ENCODE measurements at regions not wholly inside any gene's neighbourhood (a gene's known extent, or its start where the extent isn't known, plus 50 kb on each side); places are given as distances from the start of the nearest gene placed in this dataset.

DNA sequence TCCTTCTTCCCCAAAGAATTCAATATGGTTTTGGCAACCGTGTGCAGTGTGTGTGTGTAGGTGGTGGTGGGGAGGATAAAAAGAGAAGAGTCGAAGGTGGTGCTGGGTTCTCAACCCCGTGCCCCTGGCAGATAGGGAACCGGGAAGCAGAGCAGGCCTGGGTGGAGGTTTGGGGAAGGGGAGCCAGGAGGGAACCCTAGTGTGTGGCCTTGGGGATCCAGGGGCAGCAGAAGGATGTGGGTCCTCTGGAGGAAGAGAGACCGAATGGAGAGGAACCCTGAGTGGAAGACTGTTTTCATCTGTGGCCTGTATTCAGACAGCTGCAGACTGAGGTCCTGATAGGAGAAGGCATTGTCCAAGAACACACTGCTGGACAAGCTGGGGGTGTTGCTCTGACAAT, 73.3 kb upstream of the B3GAT1 start:
- Mint-ChIP-seq H3K36me3 (no peaks in the 10 kb centered on the region), H3K27me3 (peaks cover 4% of the 10 kb centered on the region), H3K4me1 (no peaks in the 10 kb centered on the region), H3K9me3 (no peaks in the 10 kb centered on the region), H3K27ac (no peak overlapping the region), H3K4me3 (no peak overlapping the region)

DNA sequence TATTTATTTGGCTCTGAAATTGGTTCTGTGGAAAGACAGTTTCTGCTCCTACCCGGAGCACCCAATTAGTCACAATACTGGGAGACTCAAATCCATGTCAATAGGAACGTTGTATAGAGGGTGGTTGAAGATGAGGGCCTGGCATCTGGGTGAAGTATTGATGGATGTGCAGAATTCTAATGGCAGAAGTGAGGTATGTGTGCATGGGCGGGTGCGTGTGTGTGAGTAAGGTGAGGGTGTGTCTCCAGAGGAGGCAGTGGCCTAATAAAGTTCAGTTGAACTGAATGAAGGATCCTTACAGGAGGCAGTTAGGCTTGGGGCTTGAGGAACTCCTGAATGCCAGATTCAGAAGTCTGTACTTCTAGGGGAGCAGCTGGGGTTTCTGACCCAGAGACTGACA, 71.8 kb upstream of the B3GAT1 start:
- H3K36me3 Mint-ChIP-seq: no peaks in the 10 kb centered on the region
- H3K9me3 Mint-ChIP-seq: no peaks in the 10 kb centered on the region
- peaks cover 5% of the 10 kb centered on the region for H3K27me3 Mint-ChIP-seq
- H3K4me3 Mint-ChIP-seq: no peak overlapping the region
- H3K27ac Mint-ChIP-seq: no peak overlapping the region
- no peaks in the 10 kb centered on the region for H3K4me1 Mint-ChIP-seq

DNA sequence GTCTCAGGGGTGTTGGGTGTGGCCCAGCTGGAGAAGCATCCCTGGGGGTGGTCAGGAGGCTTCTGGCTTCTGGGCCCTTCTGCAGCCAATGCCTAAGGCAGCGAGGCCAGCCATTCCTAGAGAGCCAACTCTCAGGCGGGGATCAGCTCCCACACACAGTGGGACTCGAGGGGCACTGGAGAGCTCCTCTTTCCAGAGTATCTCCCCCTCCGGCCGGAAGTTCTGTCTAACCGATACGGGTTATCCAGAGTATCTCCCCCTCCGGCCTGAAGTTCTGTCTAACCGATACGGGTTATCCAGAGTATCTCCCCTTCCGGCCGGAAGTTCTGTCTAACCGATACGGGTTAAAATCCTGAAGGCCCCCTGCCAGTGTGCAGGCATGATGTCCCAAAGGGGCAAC, 71.2 kb upstream of the B3GAT1 start:
- H3K4me3 Mint-ChIP-seq: no peak overlapping the region
- no peaks in the 10 kb centered on the region for H3K4me1 Mint-ChIP-seq
- H3K36me3 Mint-ChIP-seq: no peaks in the 10 kb centered on the region
- no peak overlapping the region for H3K27ac Mint-ChIP-seq
- H3K9me3 Mint-ChIP-seq: no peaks in the 10 kb centered on the region
- peaks cover 5% of the 10 kb centered on the region for H3K27me3 Mint-ChIP-seq

DNA sequence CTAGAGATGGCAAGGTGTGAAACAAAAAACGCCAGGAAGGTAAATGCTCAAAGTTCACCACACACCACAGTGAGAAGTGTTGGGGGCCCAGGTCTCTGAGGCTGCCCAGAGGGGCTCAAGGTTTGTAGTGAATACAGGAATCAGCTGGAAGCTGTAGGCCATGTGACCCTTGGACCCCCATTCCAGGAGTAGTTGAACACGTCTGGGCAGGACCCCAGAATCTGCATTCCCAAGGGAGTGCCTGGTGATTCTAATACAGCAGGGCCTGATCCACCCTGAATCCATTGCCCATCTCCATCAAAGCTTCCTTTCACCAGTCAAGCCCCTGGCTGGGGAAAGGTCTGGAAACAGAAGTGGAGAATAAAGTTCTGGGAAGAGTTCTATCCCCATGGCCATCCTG, 70.8 kb upstream of the B3GAT1 start:
- Mint-ChIP-seq H3K36me3 (no peaks in the 10 kb centered on the region), H3K27ac (no peak overlapping the region), H3K27me3 (peaks cover 5% of the 10 kb centered on the region), H3K9me3 (no peaks in the 10 kb centered on the region), H3K4me1 (no peaks in the 10 kb centered on the region), H3K4me3 (no peak overlapping the region)

DNA sequence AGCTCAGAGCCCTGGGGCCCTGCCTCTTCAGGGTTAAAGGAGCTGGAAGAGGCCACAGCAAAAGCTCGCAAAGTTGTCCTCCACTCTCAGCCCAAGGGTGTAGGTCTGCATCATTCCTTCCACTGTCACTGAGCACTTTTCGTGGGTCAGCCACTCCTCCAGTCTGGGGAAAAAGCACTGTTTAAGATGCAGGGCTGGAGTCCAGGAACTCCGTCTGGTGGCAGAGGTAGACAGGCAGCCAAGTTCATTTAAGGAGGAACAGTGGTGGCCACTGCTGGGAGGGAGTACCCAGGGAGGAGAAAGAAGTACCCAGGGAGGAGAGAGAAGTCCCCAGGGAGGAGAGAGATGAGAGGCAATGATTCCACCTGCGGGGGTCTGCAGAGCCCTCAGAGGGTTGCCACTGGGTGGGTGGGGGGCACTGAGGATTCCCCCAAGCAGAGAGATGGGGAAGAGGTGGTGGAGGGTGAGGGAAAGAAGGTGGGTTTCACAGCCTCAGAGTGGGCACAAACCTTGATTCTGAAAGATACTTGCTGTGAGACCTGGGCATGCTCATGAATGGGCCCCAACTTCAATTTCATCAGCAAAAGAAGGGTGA, 70.0 kb upstream of the B3GAT1 start:
- no peak overlapping the region for H3K27ac Mint-ChIP-seq
- H3K27me3 Mint-ChIP-seq: peaks cover 3% of the 10 kb centered on the region
- H3K4me3 Mint-ChIP-seq: no peak overlapping the region
- H3K36me3 Mint-ChIP-seq: no peaks in the 10 kb centered on the region
- no peaks in the 10 kb centered on the region for H3K9me3 Mint-ChIP-seq
- H3K4me1 Mint-ChIP-seq: no peaks in the 10 kb centered on the region

DNA sequence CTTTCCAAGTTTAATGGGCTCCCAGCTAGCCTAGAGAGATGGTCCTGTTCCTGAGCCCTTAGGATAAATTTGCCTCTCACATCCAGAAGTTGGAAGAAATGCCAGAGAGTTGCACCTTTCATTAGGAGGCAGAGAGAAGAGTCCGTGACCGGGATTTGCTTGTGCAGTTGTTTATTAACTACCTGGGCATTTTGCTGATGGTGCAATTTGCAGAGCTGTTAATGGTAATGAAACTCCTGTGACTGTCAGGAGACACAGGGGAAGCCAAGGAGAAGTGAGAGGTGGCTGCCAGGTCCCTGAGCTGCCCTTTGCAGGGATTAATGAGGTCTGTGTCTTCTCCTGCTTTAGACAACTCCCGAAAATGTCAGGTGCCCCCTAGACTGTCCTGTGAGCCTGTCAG, 69.1 kb upstream of the B3GAT1 start:
- Mint-ChIP-seq H3K9me3 (no peaks in the 10 kb centered on the region), H3K27ac (no peak overlapping the region), H3K4me3 (no peak overlapping the region), H3K27me3 (peaks cover 8% of the 10 kb centered on the region), H3K4me1 (no peaks in the 10 kb centered on the region), H3K36me3 (no peaks in the 10 kb centered on the region)

DNA sequence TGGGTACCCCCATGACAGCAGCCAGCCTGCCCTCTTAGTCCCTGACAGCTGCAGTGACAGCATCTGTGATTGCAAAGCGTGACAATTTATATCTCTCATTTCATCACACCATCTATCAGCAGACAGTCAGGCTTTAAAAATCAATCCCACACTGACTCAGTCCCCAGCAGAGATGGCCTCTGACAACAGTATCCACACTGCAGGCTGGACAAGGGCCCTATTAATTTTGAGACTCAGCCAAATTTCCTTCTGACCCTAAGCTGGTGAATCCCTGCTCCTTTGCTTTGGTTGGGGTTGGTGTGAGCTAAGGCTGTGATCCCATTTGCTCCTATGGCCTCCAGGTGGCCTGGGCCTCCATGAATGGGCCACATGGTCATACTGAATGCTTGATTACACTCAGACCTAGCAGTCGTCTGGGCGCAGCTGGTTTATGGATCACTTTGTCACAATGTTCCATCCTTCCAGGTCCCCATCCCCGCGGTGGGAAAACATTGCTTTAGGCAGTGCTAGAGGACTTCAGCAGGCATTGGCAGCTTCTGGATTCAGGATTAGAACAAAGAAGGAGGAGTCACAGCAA, 68.2 kb upstream of the B3GAT1 start:
- no peak overlapping the region for H3K27ac Mint-ChIP-seq
- peaks cover 7% of the 10 kb centered on the region for H3K27me3 Mint-ChIP-seq
- H3K9me3 Mint-ChIP-seq: no peaks in the 10 kb centered on the region
- H3K4me3 Mint-ChIP-seq: no peak overlapping the region
- H3K36me3 Mint-ChIP-seq: no peaks in the 10 kb centered on the region
- no peaks in the 10 kb centered on the region for H3K4me1 Mint-ChIP-seq

DNA sequence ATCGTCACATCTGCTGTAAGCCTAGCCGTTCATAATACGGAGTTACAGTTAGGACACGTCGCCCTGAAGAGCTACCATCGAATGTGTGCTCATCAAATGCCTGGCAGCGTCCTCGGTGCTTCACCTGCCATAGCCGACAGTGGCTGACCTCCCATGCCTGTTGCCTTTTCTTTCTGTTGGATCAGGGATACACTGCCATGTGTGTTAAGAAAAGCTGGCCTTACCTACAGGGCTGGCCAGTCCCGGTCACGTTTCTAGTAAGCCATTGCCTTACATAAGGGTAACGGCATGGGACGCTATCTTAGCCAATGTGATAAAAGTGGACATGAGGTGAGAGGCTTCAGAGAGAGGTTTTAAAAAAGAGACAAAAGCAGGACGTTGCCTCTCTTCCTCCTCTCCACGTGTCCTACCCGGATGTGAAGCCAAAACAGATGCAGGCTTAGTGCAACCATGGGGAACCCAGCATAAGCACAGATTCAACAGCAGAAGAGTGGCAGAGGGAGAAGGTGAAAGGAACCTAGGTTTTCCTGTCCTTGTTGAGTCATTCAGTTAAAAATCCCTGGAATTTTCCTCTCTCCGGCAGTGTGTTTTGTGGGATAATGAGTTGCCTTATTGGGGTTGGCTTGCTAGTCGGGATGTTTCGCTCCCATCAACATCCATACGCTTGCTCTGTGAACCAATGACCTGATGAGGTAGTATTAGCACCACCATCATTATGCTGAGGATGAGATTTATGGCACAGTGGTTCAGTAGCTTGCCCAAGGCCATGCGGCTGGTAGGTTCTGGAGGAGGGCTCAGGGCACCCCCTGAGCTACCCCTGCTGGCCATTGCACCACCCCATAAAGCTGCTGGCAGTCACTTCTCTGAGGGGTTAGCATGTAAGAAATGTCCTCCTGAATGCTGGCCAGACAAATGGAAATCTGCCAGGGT, 67.4 kb upstream of the B3GAT1 start:
- Mint-ChIP-seq H3K27me3 (peaks cover 10% of the 10 kb centered on the region), H3K36me3 (no peaks in the 10 kb centered on the region), H3K9me3 (no peaks in the 10 kb centered on the region), H3K27ac (no peak overlapping the region), H3K4me1 (no peaks in the 10 kb centered on the region), H3K4me3 (no peak overlapping the region)

DNA sequence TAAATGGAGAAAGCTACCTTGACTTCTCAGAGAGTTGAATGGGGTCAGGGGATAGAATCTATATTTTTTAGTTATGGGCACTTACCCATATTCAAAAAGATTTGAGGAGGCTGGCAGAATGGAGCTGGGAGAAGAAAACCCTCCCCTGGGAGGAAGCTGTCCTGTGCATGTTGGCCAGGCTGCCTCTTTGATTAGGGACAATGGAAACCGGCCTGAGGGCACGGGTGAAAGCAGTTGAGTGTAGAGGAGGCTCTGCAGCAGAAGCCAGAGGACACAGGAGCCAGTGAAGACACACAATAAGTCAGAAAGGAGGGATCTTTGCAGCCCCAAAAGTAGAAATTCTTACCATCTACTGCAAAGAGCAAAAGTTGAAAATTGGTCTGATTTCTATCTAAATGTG, 66.6 kb upstream of the B3GAT1 start:
- H3K4me3 Mint-ChIP-seq: no peak overlapping the region
- peaks cover 10% of the 10 kb centered on the region for H3K27me3 Mint-ChIP-seq
- no peaks in the 10 kb centered on the region for H3K4me1 Mint-ChIP-seq
- no peaks in the 10 kb centered on the region for H3K9me3 Mint-ChIP-seq
- H3K27ac Mint-ChIP-seq: no peak overlapping the region
- H3K36me3 Mint-ChIP-seq: no peaks in the 10 kb centered on the region

DNA sequence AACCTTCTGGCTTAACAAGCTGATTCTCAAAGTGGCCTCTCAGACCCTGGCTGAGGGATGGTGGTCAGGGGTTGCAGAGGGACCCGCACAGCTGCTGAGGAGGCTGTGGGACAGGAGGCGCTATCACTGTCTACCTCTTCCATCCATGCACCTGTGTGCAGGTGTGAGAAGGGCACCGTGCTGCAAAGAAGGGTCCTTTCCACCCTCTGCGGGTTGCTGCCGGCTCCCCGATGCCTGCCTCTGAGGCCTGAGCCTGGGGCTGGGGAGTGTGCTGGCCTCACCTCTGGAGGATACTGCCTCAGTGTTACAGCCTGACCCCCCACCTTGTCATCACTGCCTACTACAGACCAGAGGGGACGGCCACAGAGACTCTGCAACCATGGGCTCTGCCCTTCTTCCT, 66.1 kb upstream of the B3GAT1 start:
- Mint-ChIP-seq H3K4me3 (no peak overlapping the region), H3K9me3 (no peaks in the 10 kb centered on the region), H3K27me3 (peaks cover 10% of the 10 kb centered on the region), H3K36me3 (no peaks in the 10 kb centered on the region), H3K4me1 (no peaks in the 10 kb centered on the region), H3K27ac (no peak overlapping the region)

DNA sequence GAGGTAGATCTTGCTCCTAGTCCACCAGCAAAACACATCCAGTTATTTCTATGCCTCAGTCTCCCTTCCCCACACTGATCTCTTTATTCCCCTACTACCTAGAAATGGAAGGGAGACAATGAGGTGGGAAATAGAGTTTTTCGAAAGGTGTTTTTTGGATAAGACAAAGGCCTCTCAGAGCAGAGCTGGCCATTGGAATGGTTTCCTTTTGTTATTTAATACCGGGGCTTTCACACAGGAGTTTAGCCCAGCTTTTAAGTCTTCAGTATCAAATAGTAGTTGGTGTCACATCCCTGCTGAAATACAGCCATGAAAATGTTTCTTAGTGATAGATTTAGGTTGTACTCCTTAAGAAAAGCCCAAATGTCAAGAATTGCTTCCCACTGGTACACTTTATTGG, 65.4 kb upstream of the B3GAT1 start:
- Mint-ChIP-seq H3K4me1 (no peaks in the 10 kb centered on the region), H3K27me3 (peaks cover 11% of the 10 kb centered on the region), H3K4me3 (no peak overlapping the region), H3K9me3 (no peaks in the 10 kb centered on the region), H3K36me3 (no peaks in the 10 kb centered on the region), H3K27ac (no peak overlapping the region)

DNA sequence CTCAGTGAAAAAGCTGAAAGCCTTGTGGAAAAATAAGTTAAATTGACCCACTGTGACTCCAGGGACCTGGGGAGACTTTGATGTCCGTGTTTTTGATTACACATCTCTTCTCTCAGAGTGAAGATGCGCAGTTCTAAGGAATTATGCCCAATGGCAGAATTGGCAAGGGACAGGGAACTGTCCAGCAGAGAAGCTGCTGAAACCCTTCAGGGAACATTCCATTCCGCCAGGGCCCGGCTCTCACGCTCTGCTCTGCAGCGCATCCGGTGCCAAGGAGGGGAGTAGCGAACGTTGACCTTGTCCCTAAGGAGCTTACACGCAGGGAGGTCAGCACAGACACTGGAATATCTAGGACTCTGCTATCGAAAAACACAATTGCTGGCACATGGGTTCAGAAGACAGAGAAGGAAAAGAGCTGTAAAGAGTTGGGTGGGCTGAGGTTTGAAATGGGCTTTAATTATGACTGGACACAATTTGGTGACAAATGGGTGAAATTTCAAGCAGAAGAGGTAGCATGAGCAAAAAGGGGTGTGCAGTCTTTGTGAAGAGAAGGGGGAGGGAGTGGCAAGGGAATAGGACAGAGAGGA, 64.5 kb upstream of the B3GAT1 start:
- Mint-ChIP-seq H3K27me3 (peaks cover 13% of the 10 kb centered on the region), H3K27ac (no peak overlapping the region), H3K36me3 (no peaks in the 10 kb centered on the region), H3K9me3 (no peaks in the 10 kb centered on the region), H3K4me3 (no peak overlapping the region), H3K4me1 (no peaks in the 10 kb centered on the region)

DNA sequence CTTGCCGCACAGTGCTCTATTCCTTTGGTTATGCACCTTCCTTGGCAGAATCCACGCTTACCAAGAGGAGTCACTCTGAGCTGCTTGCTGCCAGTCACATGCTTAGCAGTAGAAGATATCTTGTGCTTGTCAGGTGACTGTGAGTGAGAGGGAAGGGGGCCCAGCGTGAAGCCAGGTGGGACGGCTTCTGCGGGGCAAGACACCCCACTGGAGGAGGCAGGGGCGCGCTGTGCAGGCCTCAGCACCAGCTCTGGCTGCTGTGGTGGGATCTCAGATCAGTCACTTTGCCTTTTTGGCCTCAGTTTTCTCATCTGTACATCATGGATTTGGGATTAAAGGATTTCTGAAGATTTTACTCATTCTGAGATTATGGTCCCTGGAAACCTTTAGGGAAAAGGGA, 63.9 kb upstream of the B3GAT1 start:
- Mint-ChIP-seq H3K36me3 (no peaks in the 10 kb centered on the region), H3K9me3 (no peaks in the 10 kb centered on the region), H3K4me3 (no peak overlapping the region), H3K4me1 (no peaks in the 10 kb centered on the region), H3K27ac (no peak overlapping the region), H3K27me3 (peaks cover 13% of the 10 kb centered on the region)

DNA sequence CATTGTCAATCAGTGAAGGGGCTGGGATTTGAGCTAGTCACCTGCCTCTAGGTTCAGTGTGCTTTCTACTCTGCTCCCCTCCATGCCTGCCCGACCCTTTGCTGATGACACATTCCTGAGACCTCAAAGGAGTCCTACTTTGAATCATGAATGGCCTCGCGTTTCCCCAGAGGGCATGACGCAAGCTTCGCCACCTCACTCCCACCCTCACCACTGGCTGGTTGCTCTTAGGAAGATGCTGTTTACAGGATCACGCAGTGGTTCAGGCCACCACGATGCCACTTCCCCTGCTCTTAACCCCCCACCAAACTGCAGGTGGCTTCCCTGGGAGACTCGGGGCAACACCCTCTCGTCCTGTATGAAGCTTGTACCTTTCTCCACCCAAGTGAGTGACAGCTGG, 62.9 kb upstream of the B3GAT1 start:
- Mint-ChIP-seq H3K27me3 (peaks cover 13% of the 10 kb centered on the region), H3K27ac (no peak overlapping the region), H3K36me3 (no peaks in the 10 kb centered on the region), H3K4me1 (no peaks in the 10 kb centered on the region), H3K4me3 (no peak overlapping the region), H3K9me3 (no peaks in the 10 kb centered on the region)

DNA sequence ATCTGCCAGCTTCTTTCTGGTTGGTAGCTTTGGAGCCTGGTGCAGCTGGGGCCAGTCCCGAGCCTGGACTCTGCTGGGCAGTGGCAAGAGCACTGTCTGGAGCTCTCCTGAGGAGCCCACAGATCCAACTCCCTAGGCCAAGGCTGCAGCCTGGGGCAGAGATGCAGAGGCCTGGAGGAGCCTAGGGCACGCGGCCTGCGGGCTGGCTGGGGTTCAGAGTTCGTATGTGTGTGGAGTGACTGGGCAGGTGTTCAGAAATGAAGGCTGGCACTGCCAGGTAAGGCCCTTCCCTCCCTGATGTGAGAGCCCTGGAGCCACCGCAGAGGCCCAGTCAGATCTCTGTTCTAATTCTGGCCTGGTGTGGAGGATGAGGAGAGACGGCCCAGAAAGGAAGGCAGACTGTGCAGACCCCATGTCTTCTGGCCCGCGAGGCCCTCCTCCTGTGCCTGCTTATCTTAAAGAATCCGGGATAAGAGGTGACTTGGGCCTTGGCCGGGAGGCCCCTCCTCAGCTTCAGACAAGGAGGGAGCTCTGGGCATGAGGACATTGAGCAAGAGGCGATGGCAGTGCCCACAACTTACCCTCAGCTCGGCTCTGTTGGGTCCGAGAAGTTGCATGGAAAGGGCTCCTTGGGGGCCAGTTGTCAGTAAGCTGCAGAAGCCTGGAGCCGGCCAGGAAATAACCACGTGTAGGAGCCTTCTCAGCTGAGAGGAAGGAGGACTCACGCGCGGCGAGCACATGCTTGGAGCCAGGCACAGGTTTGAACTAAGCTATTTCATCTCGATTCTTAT, 62.2 kb upstream of the B3GAT1 start:
- H3K27me3 Mint-ChIP-seq: peaks cover 13% of the 10 kb centered on the region

More for the DNA sequence above, 62.2 kb upstream of the B3GAT1 start:
- Mint-ChIP-seq H3K9me3 (no peaks in the 10 kb centered on the region), H3K36me3 (no peaks in the 10 kb centered on the region), H3K4me3 (no peak overlapping the region), H3K4me1 (no peaks in the 10 kb centered on the region), H3K27ac (no peak overlapping the region)
